ENCODE measurements at regions not wholly inside any gene's neighbourhood (a gene's known extent, or its start where the extent isn't known, plus 50 kb on each side); places are given as distances from the start of the nearest gene placed in this dataset.
"Not testable (repeated sequence)": the region's sequence is repeated elsewhere in the genome, so short reads cannot be mapped to it uniquely, and the experiment has no call there.

DNA sequence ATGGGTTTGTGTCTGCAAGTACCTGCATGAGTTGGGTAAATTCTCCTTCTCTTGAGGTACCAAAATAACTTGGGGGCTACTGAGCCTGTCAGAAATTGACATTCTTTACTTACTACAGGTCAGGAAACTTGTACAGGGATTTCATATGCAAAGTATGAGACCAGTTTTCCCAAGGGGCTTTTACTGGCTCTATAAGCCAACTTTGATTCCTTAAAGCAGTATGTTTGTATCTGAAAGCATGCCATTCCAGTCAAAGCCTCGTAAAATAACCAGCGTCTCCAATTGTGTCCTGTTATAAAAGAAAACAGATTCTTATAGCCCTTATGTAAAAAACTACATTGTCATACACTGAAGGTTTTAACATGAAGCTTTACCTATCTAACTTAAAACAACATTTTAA is 90.2 kb downstream of the ZNF467 start:
- DNase-seq (ENCODE audit: low spot score): no peak

DNA sequence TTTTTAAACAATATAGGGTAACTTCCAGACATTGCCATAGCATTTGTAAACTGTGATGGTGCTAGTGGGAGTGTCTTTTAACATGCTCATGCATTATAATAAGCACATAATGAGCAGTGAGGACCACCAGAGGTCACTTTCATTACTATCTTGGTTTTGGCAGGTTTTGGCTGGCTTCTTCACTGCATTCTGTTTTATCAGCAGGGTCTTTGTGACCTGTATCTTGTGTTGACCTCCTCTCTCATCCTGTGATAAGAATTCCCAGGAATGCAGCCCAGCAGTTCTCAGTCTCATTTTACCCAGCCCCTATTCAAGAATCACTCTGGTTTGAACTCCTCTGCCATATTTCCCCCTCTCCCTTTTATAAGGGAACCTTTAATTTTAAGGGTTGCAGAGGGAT is 91.3 kb downstream of the ZNF467 start:
- DNase-seq (ENCODE audit: low spot score): no peak

- DNase-seq (ENCODE audit: low spot score): no peak
These were observed 92.1 kb downstream of the ZNF467 start for GRCh38 chr7:149681274-149681673.

GRCh38 chr7:149680331-149681025 is 92.9 kb downstream of the ZNF467 start:
- no peak for DNase-seq (ENCODE audit: low spot score)

- DNase-seq (ENCODE audit: low spot score): not testable (repeated sequence)
These were observed 98.5 kb downstream of the ZNF467 start for GRCh38 chr7:149674728-149675385.

GRCh38 chr7:149673006-149673405 is 100.4 kb downstream of the ZNF467 start:
- DNase-seq (ENCODE audit: low spot score): no peak

- no peak for DNase-seq (ENCODE audit: low spot score)
These were observed 103.1 kb downstream of the ZNF467 start for GRCh38 chr7:149670288-149670687.

DNA sequence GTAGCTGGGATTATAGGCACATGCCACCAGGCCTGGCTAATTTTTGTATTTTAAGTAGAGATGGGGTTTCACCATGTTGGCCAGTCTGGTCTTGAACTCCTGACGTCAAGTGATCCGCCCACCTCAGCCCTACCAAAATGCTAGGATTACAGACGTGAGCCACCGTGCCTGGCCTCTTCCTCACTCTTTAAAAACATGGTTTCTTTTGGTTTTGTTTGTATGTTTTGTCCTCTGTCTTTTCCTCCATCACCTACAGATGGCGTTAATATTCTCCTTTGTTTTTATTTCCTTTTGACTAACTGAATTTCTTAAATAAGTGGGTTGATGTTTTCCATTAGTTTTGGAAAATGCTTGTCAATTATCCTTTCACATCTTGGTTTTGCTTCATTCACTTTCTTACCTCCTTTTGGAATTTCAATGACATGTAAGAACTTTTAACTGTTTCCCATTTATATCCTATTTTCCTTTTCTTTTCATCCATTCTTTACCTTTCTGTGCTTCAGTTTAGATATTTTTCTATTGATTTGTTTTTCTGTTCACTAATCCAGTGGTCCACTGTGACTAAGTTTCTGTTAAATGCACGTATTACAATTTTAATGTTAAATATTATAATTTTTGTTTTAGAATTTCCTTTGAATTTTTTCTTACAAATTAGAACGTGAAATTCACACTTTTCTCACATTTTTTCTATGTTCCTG is 104.1 kb downstream of the ZNF467 start:
- DNase-seq (ENCODE audit: low spot score): no peak

GRCh38 chr7:149666360-149666945 is 106.9 kb downstream of the ZNF467 start:
- DNase-seq (ENCODE audit: low spot score): no peak

GRCh38 chr7:149665618-149666017 is 107.8 kb downstream of the ZNF467 start:
- not testable (repeated sequence) for DNase-seq (ENCODE audit: low spot score)

DNA sequence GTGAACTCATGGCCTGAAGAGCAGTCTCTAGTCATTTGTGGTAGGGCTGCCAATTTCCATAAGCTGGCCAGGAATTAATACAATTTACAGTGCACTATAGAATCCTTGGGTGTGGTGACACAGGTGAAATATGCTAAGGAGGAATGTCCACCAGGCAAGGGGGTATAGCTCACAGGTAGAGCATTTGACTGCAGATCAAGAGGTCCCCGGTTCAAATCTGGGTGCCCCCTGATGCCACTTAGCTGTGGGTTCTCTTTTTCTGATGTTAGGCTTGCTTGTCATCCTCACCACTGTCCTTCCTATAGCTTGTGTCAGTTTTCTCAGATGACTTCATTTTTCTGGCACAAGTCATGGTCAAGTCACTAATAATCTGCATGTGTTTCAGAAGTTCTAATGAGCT is 108.7 kb downstream of the ZNF467 start:
- DNase-seq (ENCODE audit: low spot score): no peak

DNA sequence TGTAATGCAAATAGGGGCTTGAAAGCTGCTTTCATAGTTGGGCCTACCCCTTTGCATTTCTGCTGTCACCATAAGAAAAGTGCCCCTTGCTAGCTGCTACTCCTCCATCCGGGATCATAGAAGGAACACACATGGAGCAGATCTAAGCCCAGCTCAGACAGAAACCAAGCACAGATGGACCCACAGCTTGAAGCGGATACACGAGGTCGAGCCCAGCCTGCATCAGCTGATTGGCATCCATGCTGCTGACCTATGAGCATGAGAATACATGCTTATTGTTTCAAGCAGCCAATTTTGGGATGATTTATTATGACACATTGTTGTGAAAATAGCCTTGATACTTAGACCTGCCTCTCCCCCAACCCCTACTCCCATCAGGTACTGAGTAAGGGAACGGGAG is 109.2 kb downstream of the ZNF467 start:
- no peak for DNase-seq (ENCODE audit: low spot score)

- DNase-seq (ENCODE audit: low spot score): peak; percentile 50
These were observed 110.7 kb downstream of the ZNF467 start for GRCh38 chr7:149662591-149663095.

GRCh38 chr7:149655784-149656183 is 117.6 kb downstream of the ZNF467 start:
- no peak for DNase-seq (ENCODE audit: low spot score)

- no peak for DNase-seq (ENCODE audit: low spot score)
These were observed 118.8 kb downstream of the ZNF467 start for GRCh38 chr7:149654588-149654987.

GRCh38 chr7:149650190-149650589 is 123.2 kb downstream of the ZNF467 start:
- not testable (repeated sequence) for DNase-seq (ENCODE audit: low spot score)

GRCh38 chr7:149644754-149645153 is 128.6 kb downstream of the ZNF467 start:
- no peak for DNase-seq (ENCODE audit: low spot score)

GRCh38 chr7:149642589-149642988 is 130.8 kb downstream of the ZNF467 start:
- no peak for DNase-seq (ENCODE audit: low spot score)

DNA sequence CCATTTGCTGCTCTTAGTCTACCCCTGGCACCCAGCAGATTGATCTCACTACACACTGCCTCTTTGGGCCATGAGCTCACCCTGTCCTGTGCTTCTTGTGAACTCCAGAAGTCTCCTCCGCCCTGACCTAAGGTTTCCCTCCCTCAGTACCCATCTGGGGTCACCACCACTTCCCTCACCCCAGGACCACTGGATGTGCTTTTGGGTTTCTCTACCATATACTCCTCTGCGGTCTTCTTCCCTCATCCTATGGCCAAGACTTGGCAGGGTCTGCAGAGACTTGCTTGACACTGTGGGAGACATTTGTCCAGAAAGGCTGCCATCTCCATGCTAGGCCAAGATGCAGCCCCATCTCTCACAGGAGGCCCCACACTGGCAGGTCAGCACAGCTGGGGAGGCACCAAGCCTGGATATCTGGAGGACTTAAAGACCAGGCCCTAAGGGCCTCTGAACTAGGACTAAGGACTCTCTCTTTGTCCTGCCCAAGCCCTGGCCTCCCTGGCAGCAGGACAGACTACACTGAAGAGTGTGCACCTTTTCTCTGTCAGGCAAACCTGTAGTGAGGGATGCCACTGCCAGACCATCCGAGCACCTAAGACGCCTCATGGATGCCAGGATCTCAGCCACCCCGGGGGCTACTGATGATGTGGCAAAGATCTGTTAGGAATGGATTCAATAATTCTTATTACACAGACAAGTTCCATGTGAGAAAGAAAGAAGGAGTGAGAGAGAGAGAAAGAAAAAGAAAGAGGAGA is 134.6 kb downstream of the ZNF467 start:
- no peak for DNase-seq (ENCODE audit: low spot score)

GRCh38 chr7:149637911-149638565 is 135.3 kb downstream of the ZNF467 start:
- no peak for DNase-seq (ENCODE audit: low spot score)
